Fibroblast of lung (primary cell): ENCODE measurements at regions not wholly inside any gene's neighbourhood (a gene's known extent, or its start where the extent isn't known, plus 50 kb on each side); places are given as distances from the start of the nearest gene placed in this dataset.

ENCODE experiments used
- DNase-seq, 2 donors: peaks; one replicate each; pipeline versions ENCODE4 v3.0.0 to v3.0.0-alpha.2; 2010; ENCODE audit warnings: low read depth in 2 of 2
- H2AFZ ChIP-seq: 2 replicates; pipeline ENCODE4 v1.5.1; 2012; ENCODE audit warnings: low read length, control low read depth, inconsistent platforms
- H3K27ac ChIP-seq: 2 replicates; pipeline ENCODE4 v1.5.1; 2011; ENCODE audit warnings: low read length, control low read depth; ENCODE audit not compliant: insufficient read depth
- H3K27me3 ChIP-seq: 2 replicates; pipeline ENCODE4 v1.5.1; 2011; ENCODE audit warnings: mild to moderate bottlenecking, low read length; ENCODE audit not compliant: control insufficient read depth, insufficient read depth
- H3K36me3 ChIP-seq: 2 replicates; pipeline ENCODE4 v1.5.1; 2011; ENCODE audit warnings: low read length; ENCODE audit not compliant: control insufficient read depth, insufficient read depth
- H3K4me1 ChIP-seq: 2 replicates; pipeline ENCODE4 v1.5.1; 2011; ENCODE audit warnings: low read length; ENCODE audit not compliant: control insufficient read depth, insufficient read depth; ENCODE audit errors: extremely low read depth
- H3K4me2 ChIP-seq: 2 replicates; pipeline ENCODE4 v1.5.1; 2011; ENCODE audit warnings: low read length, control low read depth; ENCODE audit not compliant: insufficient read depth; ENCODE audit errors: extremely low read depth
- H3K4me3 ChIP-seq, 4 experiments: fragments of 200-600 bp in 1 of 4; sonication (generic) in 1 of 4; replicated peaks in 1 of 4; 2 replicates each; pipeline ENCODE4 v1.5.1; 2011 to 2016; ENCODE audit warnings: low read length in 4 of 4, low read depth in 3 of 4, mild to moderate bottlenecking in 3 of 4, control low read depth in 2 of 4, inconsistent platforms in 1 of 4, mixed read lengths in 1 of 4; ENCODE audit not compliant: insufficient read depth in 1 of 4; ENCODE audit errors: control extremely low read depth in 1 of 4
- H3K79me2 ChIP-seq: 2 replicates; pipeline ENCODE4 v1.5.1; 2012; ENCODE audit warnings: mild to moderate bottlenecking, low read length, inconsistent platforms; ENCODE audit not compliant: control insufficient read depth, insufficient read depth
- H3K9ac ChIP-seq: 2 replicates; pipeline ENCODE4 v1.5.1; 2011; ENCODE audit warnings: mild to moderate bottlenecking, low read length, control low read depth; ENCODE audit not compliant: insufficient read depth
- H3K9me3 ChIP-seq: 2 replicates; pipeline ENCODE4 v1.5.1; 2012; ENCODE audit warnings: low read depth, low read length; ENCODE audit not compliant: control insufficient read depth, insufficient read depth
- H4K20me1 ChIP-seq: 2 replicates; pipeline ENCODE4 v1.5.1; 2011; ENCODE audit warnings: low read length; ENCODE audit not compliant: control insufficient read depth, insufficient read depth; ENCODE audit errors: extremely low read depth
- EZH2 ChIP-seq: IDR thresholded peaks from 2 replicates; pipeline ENCODE4 v1.5.1; 2012; ENCODE audit warnings: low read length, control low read depth, mild to moderate bottlenecking; ENCODE audit errors: missing control alignments
- TF ChIP-seq, protein P1 (sequence below), 2 donors: IDR thresholded peaks in 1 of 2; conservative IDR thresholded peaks in 1 of 2; 1 replicate in 1 of 2; 2 replicates in 1 of 2; pipeline ENCODE4 v1.5.1; 2011 to 2012; ENCODE audit warnings: low read length in 2 of 2, control low read depth in 1 of 2, inconsistent platforms in 1 of 2, low read depth in 1 of 2, mild to moderate bottlenecking in 1 of 2

DNA sequence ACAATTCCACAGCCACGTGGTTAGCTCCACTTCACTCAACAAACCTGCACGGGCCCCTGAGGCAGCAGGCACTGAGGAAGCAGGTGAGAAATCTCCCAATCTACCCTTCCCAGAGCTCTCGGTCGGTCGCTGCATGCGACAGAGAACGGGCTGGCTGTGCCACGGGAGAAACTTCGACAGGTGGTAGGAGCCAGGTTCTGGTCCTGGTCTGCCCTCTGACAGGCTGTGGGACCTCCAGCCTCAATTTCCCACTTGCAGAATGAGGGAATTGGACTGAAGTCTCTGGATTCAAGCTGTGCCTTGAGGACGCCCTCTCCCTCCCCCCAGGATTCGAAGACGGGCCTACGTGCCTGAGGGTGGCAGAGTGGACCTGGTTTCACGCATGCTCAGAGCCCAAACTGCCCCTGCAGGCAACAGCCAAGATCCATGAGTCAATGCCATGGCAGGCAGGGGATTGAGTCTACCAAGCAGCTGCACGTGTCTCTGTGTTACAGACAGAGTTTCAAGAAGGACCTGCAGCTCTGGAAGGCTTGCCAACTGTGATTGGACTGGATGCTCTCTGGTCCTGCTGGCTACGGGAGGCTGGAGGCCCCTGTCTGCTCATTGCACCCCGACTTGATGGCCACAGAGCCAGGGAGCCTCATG is 215.0 kb downstream of the USP6NL start:
- Histone ChIP-seq H3K4me2 (no peak overlapping the region), H3K79me2 (no peaks in the 10 kb centered on the region), H3K4me1 (no peaks in the 10 kb centered on the region), H3K4me3 (no peak overlapping the region), H4K20me1 (no peaks in the 10 kb centered on the region), H3K27me3 (no peaks in the 10 kb centered on the region), H3K9me3 (no peaks in the 10 kb centered on the region), H2AFZ (no peak overlapping the region), H3K9ac (no peak overlapping the region), H3K36me3 (no peaks in the 10 kb centered on the region), H3K27ac (no peak overlapping the region)
- DNase-seq = no peak
- TF ChIP-seq, protein P1, sequence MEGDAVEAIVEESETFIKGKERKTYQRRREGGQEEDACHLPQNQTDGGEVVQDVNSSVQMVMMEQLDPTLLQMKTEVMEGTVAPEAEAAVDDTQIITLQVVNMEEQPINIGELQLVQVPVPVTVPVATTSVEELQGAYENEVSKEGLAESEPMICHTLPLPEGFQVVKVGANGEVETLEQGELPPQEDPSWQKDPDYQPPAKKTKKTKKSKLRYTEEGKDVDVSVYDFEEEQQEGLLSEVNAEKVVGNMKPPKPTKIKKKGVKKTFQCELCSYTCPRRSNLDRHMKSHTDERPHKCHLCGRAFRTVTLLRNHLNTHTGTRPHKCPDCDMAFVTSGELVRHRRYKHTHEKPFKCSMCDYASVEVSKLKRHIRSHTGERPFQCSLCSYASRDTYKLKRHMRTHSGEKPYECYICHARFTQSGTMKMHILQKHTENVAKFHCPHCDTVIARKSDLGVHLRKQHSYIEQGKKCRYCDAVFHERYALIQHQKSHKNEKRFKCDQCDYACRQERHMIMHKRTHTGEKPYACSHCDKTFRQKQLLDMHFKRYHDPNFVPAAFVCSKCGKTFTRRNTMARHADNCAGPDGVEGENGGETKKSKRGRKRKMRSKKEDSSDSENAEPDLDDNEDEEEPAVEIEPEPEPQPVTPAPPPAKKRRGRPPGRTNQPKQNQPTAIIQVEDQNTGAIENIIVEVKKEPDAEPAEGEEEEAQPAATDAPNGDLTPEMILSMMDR (conservative IDR thresholded peaks at IDR 0.05 in 1 of 2, IDR thresholded peaks at IDR 0.05 in 1 of 2; ENCODE audit: low read depth in 1 of 2, low read length in 2 of 2) = no peak
- TF ChIP-seq EZH2 = no peak

DNA sequence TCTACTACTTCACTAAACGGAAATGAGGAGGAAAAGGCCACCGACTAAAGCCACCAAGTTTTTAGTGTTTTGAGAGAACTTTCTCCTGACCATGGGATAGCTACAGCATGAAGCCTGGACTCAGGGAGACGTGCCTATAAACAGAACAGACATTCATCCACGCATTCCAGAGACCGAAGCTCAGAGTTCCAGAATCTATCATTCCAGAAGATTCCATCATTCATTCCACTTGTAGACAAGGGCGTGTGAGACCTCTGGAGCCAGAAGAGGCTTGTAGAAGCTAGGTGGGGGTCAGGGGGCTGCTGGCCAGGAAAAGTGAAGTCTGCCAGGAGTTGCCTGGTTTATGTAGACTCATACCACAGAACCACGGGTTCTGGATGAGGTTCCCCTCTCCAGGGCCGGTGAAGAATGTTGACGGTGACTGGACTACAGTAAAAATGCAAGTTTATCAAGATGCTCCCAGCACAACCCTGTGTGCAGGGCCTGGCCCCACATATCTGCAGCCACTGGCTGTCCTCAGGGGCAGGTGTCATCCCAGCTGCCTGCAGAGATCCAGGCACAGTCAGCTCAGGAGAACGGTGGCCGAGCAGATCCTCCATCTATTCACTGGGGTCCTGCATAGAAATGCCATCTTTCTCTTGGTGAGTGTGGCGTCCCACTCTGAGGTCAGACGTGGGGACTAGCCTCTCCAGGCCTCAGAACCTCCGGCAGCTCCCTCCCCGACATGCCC is 215.7 kb downstream of the USP6NL start:
- H4K20me1 ChIP-seq = no peaks in the 10 kb centered on the region
- H3K36me3 ChIP-seq = no peaks in the 10 kb centered on the region
- H3K9ac ChIP-seq = no peak overlapping the region
- no peaks in the 10 kb centered on the region for H3K79me2 ChIP-seq
- no peak overlapping the region for H2AFZ ChIP-seq
- no peaks in the 10 kb centered on the region for H3K27me3 ChIP-seq
- no peaks in the 10 kb centered on the region for H3K4me1 ChIP-seq
- no peak for DNase-seq
- H3K9me3 ChIP-seq = no peaks in the 10 kb centered on the region
- H3K4me3 ChIP-seq = no peak overlapping the region
- H3K27ac ChIP-seq = no peak overlapping the region
- TF ChIP-seq, protein P1 (conservative IDR thresholded peaks at IDR 0.05 in 1 of 2, IDR thresholded peaks at IDR 0.05 in 1 of 2; ENCODE audit: low read depth in 1 of 2, low read length in 2 of 2) = no peak
- no peak for TF ChIP-seq EZH2
- H3K4me2 ChIP-seq = no peak overlapping the region

DNA sequence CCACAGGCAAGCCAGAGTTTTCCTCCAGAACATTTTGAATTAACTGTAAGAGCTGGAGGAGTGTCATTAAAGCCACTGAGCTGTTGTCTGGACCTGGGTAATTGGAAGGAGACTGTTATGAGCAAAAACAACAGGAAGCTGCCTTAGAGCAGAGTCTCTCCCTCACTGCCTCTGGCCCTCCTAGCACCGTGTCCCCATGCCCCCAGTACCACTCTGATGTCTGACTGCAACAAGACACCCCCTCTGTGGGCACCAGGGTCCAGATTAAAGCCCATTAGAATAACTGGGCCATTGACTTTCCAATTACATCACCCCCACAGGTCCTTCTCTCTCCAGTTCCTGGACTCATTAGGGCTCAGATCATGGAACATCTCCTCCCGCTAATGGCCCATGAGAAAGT is 216.3 kb downstream of the USP6NL start:
- TF ChIP-seq, protein P1 (conservative IDR thresholded peaks at IDR 0.05 in 1 of 2, IDR thresholded peaks at IDR 0.05 in 1 of 2; ENCODE audit: low read depth in 1 of 2, low read length in 2 of 2) = no peak
- TF ChIP-seq EZH2 = no peak
- Histone ChIP-seq H3K36me3 (no peaks in the 10 kb centered on the region), H3K27me3 (no peaks in the 10 kb centered on the region), H3K27ac (no peak overlapping the region), H3K4me3 (no peak overlapping the region), H3K9me3 (no peaks in the 10 kb centered on the region), H2AFZ (no peak overlapping the region), H4K20me1 (no peaks in the 10 kb centered on the region), H3K4me1 (no peaks in the 10 kb centered on the region), H3K79me2 (no peaks in the 10 kb centered on the region), H3K9ac (no peak overlapping the region), H3K4me2 (no peak overlapping the region)
- DNase-seq = no peak
